ENCODE measurements at regions not wholly inside any gene's neighbourhood (a gene's known extent, or its start where the extent isn't known, plus 50 kb on each side); places are given as distances from the start of the nearest gene placed in this dataset.
A peak's percentile ranks its signal among the peaks of the same experiment; 100 is the strongest.

DNA sequence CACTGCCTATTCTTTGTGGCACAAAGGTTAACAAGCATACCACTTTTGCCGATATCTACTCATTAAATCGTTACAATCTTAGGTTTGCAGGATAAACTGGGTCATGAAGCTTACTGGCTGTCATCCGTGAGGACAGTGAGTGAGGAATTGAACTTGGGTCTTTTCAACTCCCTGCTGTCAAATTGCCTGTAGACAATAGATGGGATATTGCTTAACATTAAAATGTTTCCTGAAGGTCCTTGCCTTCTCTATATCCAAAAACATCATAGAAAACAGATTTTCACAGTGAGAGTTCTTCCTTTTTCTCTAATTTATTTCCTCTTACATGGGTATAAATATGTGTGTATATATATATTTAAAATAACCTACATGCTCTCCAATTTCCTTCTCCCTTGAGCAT is 257.8 kb downstream of the LMO4 start:
- Histone ChIP-seq H3K27ac (no peak overlapping the region), H3K27me3 (no peaks in the 10 kb centered on the region), H3K36me3 (no peaks in the 10 kb centered on the region), H3K4me3 (no peak overlapping the region), H3K9me3 (no peaks in the 10 kb centered on the region), H3K4me1 (peaks cover 0 to 14% (median 3%) of the 10 kb centered on the region in 3 donors)
- TF ChIP-seq EP300 (IDR thresholded peaks at IDR 0.05), result no peak
- no peak for TF ChIP-seq POLR2A (IDR thresholded peaks at IDR 0.05)
- TF ChIP-seq, protein P1, sequence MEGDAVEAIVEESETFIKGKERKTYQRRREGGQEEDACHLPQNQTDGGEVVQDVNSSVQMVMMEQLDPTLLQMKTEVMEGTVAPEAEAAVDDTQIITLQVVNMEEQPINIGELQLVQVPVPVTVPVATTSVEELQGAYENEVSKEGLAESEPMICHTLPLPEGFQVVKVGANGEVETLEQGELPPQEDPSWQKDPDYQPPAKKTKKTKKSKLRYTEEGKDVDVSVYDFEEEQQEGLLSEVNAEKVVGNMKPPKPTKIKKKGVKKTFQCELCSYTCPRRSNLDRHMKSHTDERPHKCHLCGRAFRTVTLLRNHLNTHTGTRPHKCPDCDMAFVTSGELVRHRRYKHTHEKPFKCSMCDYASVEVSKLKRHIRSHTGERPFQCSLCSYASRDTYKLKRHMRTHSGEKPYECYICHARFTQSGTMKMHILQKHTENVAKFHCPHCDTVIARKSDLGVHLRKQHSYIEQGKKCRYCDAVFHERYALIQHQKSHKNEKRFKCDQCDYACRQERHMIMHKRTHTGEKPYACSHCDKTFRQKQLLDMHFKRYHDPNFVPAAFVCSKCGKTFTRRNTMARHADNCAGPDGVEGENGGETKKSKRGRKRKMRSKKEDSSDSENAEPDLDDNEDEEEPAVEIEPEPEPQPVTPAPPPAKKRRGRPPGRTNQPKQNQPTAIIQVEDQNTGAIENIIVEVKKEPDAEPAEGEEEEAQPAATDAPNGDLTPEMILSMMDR (IDR thresholded peaks at IDR 0.05), result no peak
- TF ChIP-seq POLR2AphosphoS5 (IDR thresholded peaks at IDR 0.05), result no peak
- WGBS, 2 donors (ENCODE audit: low coverage in 1 of 2), result 71 to 93% methylated on average over 3 of the region's 3 CpGs
- no peak for ATAC-seq

DNA sequence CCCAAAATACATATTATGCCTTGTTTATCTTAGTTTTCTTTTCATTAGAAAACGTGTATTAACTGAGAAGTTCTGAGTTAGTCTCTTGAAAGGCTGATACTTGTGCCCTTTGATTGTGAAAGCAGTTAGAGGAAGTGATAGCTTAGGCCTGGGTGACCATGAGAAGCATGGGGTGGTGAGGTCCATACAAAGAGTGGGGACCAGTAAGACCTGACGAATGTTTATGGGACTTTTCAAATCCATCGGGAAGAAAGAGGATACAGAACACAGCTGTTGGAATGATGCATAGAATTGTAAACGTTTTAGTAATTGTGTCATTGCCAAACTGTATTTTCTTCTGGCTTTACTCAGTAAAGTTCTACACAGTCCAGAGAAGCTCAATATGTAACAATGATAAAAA is 259.8 kb downstream of the LMO4 start:
- no peaks in the 10 kb centered on the region for H3K9me3 ChIP-seq
- H3K4me3 ChIP-seq, result no peak overlapping the region
- no peaks in the 10 kb centered on the region for H3K27me3 ChIP-seq
- H3K27ac ChIP-seq, result no peak overlapping the region
- TF ChIP-seq, protein P1 (IDR thresholded peaks at IDR 0.05), result no peak
- no peak for TF ChIP-seq EP300 (IDR thresholded peaks at IDR 0.05)
- no peak for TF ChIP-seq POLR2AphosphoS5 (IDR thresholded peaks at IDR 0.05)
- TF ChIP-seq POLR2A (IDR thresholded peaks at IDR 0.05), result no peak
- H3K4me1 ChIP-seq, result peaks cover 0 to 11% (median 3%) of the 10 kb centered on the region in 3 donors
- ATAC-seq, result no peak
- no peaks in the 10 kb centered on the region for H3K36me3 ChIP-seq
- WGBS, 2 donors (ENCODE audit: low coverage in 1 of 2), result 15 to 37% methylated on average over 4 of the region's 4 CpGs

DNA sequence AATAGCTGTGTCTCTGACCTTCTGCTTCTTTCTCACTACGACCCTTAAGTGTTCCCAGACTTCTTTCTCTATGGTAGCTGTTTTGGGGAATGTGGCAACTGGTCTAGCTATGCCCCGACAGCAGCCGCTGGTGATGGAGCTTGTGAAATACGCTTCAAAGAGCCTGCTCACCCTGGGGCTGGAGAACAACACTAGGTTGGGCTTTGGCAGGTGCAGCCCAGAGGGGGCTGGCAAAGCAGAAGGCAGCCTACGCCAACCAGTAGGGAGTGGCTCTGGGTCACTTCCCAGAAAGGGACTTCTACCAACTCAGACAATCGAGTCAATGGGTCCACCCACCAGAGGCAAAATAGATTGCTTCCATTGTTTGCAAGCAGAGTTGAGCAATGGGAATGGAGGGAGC is 262.8 kb downstream of the LMO4 start:
- no peak for ATAC-seq
- WGBS, 2 donors (ENCODE audit: low coverage in 1 of 2), result 48 to 100% methylated on average over 1 to 5 of the region's 6 CpGs

DNA sequence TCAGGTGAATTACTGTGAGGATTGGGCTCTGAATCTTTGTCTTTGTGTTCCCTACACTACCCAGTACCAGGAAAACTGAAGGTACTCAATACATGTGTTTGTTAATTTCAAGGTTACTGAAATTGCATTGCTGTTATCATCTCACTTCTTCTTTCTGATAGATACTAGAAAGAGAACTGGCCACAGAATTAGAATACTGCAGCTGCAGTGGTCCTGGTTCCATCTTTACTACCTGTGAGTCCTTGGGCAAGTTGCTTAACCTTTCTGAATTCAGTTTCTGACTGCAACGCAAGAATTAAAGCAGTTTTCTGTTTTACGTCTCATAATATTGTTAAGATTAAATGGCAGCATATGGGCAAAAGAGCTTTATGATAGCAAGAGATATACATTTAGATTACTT is 263.5 kb downstream of the LMO4 start:
- no peaks in the 10 kb centered on the region for H3K9me3 ChIP-seq
- ATAC-seq, result no peak
- no peaks in the 10 kb centered on the region for H3K27me3 ChIP-seq
- no peak overlapping the region for H3K27ac ChIP-seq
- peaks cover 0 to 19% (median 7%) of the 10 kb centered on the region in 3 donors for H3K4me1 ChIP-seq
- H3K36me3 ChIP-seq, result no peaks in the 10 kb centered on the region
- 85 to 100% methylated on average over 1 to 2 of the region's 2 CpGs for WGBS, 2 donors (ENCODE audit: low coverage in 1 of 2)
- no peak overlapping the region for H3K4me3 ChIP-seq
- TF ChIP-seq POLR2AphosphoS5 (IDR thresholded peaks at IDR 0.05), result no peak
- TF ChIP-seq POLR2A (IDR thresholded peaks at IDR 0.05), result no peak
- no peak for TF ChIP-seq EP300 (IDR thresholded peaks at IDR 0.05)

More for the DNA sequence above, 262.8 kb downstream of the LMO4 start:
- TF ChIP-seq EP300 (IDR thresholded peaks at IDR 0.05), result no peak
- no peak for TF ChIP-seq POLR2AphosphoS5 (IDR thresholded peaks at IDR 0.05)
- TF ChIP-seq POLR2A (IDR thresholded peaks at IDR 0.05), result no peak
- TF ChIP-seq, protein P1 (IDR thresholded peaks at IDR 0.05), result no peak
- Histone ChIP-seq H3K27ac (no peak overlapping the region), H3K36me3 (no peaks in the 10 kb centered on the region), H3K9me3 (no peaks in the 10 kb centered on the region), H3K27me3 (no peaks in the 10 kb centered on the region), H3K4me1 (peaks cover 0 to 19% (median 8%) of the 10 kb centered on the region in 3 donors), H3K4me3 (no peak overlapping the region)

DNA sequence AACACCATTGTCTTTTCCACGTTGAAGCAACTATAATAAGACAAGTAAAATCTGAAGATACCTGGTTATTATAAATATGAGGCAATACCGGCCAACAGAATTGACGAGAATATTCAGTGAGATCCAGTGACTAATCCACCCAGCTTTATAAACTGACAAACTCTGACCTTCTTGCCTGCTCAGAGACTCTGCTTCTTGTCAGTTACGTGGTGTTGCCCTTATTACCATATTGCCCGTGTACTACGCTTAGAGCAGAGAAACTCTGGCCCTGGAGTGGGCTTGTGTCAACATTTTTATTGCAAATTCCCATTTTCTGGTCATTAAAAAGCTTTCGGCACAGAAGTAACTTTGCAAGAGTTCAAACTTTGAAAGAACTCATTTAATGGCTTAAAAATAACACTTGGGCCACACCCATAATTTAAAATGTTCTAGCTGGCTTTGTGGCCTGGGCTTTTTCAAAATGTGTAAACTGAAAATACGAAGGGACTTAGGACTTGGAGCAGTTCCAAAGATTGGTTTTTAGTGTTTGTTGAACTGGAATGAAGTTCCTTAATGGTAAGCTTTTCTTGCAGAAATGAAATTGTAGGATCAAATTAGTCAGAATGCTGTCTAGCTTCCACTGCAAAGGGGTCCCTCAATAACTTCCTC is 266.2 kb downstream of the LMO4 start:
- TF ChIP-seq POLR2AphosphoS5 (IDR thresholded peaks at IDR 0.05), result peak; percentile 61
- TF ChIP-seq, protein P1 (IDR thresholded peaks at IDR 0.05), result no peak
- Histone ChIP-seq H3K27ac (peak overlapping the region in 3 of 4 donors; percentile 9 to 64 (median 45)), H3K4me3 (no peak overlapping the region), H3K4me1 (peaks cover 0 to 38% (median 11%) of the 10 kb centered on the region in 3 donors), H3K27me3 (no peaks in the 10 kb centered on the region), H3K36me3 (no peaks in the 10 kb centered on the region), H3K9me3 (no peaks in the 10 kb centered on the region)
- 4 to 39% methylated on average over 8 of the region's 8 CpGs for WGBS, 2 donors (ENCODE audit: low coverage in 1 of 2)
- no peak for ATAC-seq
